SK-N-SH (cell line): ENCODE measurements at regions not wholly inside any gene's neighbourhood (a gene's known extent, or its start where the extent isn't known, plus 50 kb on each side); places are given as distances from the start of the nearest gene placed in this dataset.

ENCODE experiments used
- CTCF ChIP-seq: fragments of 200-600 bp; sonication (generic); IDR thresholded peaks from 2 replicates; pipeline ENCODE4 v1.6.1; 2017; ENCODE audit warnings: antibody characterized with exemption, mild to moderate bottlenecking, moderate library complexity
- FOXM1 ChIP-seq: IDR thresholded peaks from 2 replicates; pipeline ENCODE4 v1.4.0; 2012; ENCODE audit warnings: low read depth, mild to moderate bottlenecking
- JUND ChIP-seq: IDR thresholded peaks from 2 replicates; pipeline ENCODE4 v1.4.0; 2012
- MAX ChIP-seq: IDR thresholded peaks from 2 replicates; pipeline ENCODE4 v1.4.0; 2012; ENCODE audit warnings: low read depth
- POLR2AphosphoS5 ChIP-seq: IDR thresholded peaks from 2 replicates; pipeline ENCODE4 v1.6.1; 2012; ENCODE audit warnings: low read depth, low read length
- YY1 ChIP-seq: IDR thresholded peaks from 2 replicates; pipeline ENCODE4 v1.4.0; 2012; ENCODE audit warnings: low read depth, mild to moderate bottlenecking

GRCh38 chr7:29684787-29685650 is 121.3 kb upstream of the WIPF3 start:
- no peak for TF ChIP-seq JUND
- TF ChIP-seq CTCF, result no peak
- TF ChIP-seq YY1, result 0 out of 2 replicates have a peak, but pooled peaks have one; percentile 48
- no peak for TF ChIP-seq POLR2AphosphoS5
- no peak for TF ChIP-seq MAX
- no peak for TF ChIP-seq FOXM1
